HG02588 (cell line): ENCODE measurements at regions not wholly inside any gene's neighbourhood (a gene's known extent, or its start where the extent isn't known, plus 50 kb on each side); places are given as distances from the start of the nearest gene placed in this dataset.
"Not testable (repeated sequence)": the region's sequence is repeated elsewhere in the genome, so short reads cannot be mapped to it uniquely, and the experiment has no call there.

Source experiments
- ATAC-seq: cut with Tn5 transposase; IDR thresholded peaks from one replicate; pipeline ENCODE4 v1.9.1; 2021; ENCODE audit warnings: mild to moderate bottlenecking, moderate library complexity; ENCODE audit not compliant: unreplicated experiment

DNA sequence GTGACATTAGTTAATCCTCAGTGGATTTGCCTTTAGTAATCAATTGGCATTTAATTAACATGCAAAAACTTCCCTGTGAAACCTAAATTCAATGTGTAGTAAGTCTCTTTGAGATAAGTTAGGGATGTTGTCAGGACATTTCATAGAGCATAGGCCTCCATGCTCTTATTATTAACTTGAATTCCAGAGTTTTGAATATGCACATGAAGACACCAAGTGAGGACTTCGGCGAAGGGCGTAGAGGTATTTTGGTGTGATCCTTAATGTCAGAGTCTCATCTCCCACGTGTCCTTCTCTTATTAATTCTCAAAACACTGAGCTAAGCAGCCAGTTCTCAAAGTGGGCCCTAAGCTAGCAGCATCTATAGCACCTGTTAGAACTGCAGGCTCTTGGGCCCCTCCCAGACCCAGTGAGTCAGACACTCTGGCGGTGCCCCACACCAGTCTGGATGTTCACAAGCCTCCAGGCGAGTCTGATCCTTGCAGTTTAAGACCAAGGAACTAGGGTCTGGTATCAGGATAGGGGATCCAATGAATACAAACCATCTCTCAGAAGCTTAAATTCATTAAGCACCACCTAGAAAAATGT is 292.1 kb downstream of the QKI start:
- no peak for ATAC-seq

DNA sequence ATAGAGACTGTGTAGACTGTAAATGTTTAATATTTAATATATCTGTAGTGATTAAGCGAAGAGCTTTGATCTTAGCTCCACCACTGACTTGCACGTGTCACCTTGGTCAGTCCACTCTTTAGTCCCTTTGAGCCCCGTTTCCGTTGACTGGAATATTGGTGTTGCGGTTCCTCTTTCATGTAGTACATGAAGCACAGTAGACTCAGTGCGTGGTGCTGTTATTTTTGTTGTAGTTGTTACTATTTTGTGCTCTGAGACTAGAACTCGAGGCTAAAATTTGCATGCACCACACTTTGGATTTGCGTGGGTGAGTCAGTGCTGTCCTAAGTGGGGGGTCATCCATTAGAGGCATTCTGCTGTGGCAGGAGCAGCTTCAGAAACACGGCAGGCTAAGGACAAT is 291.4 kb downstream of the QKI start:
- peak; percentile 56 for ATAC-seq

DNA sequence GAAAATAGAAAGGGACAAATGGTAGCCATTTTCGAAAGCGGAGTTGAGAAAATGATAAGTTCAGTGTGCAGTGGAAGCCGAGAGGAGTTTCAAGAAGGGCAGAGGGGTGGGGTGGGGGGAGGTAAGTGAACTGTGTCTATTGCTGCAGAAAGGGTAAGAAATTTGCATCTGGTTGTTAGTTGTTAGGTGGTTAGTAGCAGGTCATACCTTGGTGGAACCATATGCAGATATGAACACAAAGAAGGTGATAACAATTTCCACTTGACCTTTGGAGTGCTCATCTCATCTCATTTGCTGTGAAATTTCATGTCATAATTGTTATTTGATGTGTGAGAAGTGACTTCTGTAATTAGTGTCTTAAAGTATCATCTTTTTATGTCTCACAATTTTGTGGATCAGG is 288.2 kb downstream of the QKI start:
- no peak for ATAC-seq

DNA sequence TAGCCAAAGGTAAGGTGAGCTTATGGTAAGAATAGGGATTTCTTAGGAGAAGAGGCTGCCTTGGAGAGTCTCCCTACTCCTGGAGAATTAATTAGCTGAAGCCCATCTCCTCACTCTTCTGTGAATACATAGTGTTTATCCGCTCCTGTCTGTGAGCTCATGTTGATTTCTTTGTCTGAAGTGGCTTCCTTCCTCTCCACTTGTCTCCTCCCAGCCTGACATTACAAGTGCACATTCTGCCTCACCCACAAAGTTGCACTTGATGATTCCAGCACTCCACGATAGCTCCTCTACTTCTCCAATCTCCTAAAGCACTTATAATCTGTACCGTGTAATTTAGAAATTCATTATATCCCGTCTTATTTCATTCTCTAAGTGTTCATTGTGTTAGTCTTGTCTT is 287.2 kb downstream of the QKI start:
- ATAC-seq, result no peak

GRCh38 chr6:163698086-163698485 is 283.6 kb downstream of the QKI start:
- ATAC-seq, result no peak

DNA sequence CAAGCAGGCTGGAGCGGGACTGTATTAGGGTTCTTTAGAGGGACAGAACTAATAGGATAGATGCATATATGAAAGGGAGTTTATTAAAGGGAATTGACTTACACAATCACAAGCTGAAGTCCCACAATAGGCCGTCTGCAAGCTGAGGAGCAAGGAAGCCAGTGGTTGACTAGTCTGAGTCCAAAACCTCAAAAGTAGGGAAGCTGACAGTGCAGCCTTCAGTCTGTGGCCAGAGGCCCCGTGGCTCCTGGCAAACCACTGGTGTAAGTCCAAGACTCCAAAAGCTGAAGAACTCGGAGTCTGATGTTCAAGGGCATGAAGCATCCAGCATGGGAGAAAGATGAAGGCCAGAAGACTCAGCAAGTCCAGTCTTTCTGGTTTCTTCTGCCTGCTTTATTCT is 281.8 kb downstream of the QKI start:
- ATAC-seq, result not testable (repeated sequence)

DNA sequence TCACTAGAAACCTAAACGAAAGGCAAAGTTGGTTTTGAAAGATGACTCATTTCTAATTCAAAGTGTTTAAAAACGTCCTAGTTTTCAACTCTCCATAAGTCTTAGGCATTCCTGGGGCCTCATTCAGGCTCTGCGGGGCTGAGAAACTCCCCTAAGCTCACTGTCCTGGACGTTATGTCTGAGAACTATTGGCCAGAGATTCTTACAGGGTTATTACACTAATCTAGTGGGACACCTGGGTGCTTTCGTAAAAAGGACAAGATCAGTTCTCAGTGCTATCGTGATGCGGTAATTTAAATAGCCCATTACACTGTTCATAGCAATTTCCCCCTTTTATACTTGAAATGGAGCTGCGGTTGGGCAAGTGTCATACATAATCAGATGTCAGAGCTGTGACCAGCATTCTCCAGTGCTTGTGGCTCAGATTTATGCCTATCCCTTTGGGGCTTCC is 280.9 kb downstream of the QKI start:
- no peak for ATAC-seq

GRCh38 chr6:163694988-163695398 is 280.5 kb downstream of the QKI start:
- ATAC-seq, result no peak

DNA sequence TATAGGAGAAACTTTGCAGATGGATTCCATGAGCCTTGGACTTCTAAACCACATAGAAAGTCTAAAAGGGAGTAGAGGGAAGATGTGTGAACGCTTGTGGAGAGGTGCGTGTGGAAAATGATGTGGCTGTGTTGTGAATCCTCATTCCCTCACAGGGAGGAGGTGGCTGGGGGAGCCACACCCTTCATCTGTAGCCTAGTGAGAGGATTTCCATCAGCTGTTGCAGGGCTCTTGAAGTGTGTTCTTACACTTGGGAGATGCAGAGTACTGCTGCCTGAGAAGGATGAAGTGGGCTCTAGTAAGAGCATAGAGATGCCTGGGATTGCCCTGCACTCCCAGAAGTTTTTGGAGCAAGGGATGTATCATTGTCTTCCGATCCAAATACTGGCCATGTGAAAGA is 279.6 kb downstream of the QKI start:
- ATAC-seq, result no peak

- ATAC-seq, result no peak
These were observed 276.5 kb downstream of the QKI start for GRCh38 chr6:163691049-163691448.

DNA sequence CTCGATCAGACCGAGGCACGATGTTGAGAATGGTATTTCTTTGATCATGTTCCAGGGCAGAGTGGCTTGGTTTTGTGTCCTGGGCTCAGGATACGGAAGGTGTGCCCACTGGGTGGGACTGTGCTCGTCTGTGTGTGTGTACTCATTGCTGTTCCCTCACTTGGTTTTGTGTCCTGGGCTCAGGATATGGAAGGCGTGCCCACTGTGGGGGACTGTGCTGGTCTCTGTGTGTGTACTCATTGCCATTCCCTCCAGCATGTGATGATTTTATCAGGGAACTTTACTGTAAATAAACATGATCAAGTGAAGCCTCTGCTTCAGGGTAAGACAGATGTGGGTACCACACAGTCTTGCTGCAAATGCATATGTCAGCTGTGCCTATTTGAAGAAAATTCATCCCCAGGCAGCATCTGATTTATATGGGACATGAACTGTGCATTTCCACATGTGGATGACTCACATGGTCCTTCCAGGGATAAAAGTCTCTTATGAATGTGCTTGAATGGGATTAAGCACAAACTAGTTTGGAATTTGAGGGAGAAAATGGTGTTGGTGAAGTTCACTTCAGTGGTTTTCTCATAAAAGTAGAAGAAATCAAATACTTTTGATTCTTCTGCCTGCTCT is 274.3 kb downstream of the QKI start:
- ATAC-seq, result no peak

DNA sequence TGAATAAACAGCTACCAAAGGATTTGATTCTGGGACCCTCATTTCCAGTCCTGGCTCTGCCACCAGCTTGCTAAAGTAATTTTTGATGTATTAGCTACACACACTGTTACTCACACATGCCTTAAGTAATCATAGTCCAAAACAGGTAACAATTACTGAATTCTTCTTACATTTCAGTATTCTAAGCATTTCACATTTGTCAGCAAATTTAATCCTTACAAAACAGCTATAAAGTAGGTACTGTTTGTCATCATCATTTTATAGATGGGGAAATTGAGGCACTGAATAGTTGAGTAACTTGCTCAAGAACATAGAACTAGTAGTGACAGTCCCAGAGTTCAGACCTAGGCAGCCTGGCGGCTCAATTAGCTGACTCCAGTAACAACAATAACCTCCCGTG is 272.6 kb downstream of the QKI start:
- no peak for ATAC-seq

GRCh38 chr6:163686301-163686700 is 271.8 kb downstream of the QKI start:
- ATAC-seq, result no peak

DNA sequence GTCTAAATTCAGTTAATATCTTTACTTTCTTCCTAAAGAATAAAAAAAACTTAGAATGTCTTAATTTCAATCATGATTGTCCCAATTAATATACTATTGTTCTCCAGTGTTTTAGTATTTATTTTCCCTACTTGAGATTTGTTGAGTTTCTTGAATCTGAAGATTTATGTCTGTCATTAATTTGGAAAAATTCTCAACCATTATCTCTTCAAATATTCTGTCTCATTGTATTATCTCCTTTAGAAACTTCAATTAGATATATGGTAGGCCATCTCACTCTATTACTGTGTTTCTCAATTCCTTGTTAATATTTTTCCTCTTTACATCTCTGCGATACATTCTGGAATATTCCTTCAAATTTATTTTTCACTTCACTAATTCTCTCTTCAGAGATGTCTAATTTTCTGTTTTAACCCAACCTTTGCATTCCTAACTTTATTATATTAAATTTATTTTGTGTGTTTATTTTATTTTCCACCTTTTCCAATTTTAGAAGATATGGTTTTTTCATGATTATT is 268.6 kb downstream of the QKI start:
- ATAC-seq, result no peak

DNA sequence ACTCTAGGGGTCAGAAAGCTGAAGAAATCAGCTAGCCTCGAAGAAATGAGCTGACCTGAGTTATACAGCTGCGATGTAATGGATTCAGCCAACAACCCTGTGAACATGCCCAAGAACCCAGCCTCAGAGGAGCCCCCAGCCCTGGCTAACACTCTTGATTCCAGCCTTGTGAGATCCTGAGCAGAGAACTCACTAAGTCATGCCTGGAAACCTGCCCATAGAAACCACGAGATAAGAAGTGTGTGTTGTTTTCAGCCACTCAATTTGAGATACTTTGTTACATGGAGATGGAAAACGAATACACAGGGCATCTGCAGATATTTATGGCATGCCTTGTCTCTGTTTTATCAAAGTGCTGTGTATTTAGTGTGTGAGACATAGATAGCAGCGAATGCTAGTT is 265.2 kb downstream of the QKI start:
- no peak for ATAC-seq

DNA sequence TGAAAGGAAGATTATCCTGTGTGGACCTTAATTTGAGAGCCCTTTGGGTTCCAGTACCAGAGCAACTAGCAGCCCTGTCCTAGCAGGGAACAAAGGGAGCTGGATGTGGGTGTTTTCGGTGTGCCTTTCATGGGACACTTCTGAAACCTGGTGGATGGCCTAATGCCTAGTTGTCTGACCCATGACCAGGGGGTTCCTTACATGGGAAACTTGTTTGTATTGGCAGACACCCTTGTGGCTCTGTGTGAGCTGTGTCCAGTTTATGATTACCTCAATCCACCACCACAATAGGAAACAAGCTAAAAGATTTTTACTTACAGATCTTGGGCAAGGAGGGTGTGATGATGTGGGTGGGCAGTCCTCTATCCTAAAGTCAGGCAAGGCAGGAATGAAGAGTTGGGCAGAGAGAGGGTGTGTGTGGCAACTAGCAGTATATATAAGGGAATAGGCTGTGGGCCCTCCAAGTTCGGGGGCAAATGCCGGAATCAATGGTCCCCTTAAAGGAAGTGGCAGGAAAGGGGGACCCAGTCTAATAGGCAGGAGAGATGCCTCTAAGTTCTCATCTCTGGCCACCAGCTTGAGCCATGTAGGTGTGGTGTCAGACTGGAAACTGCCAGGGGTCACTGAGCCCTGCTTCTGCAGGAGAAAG is 264.6 kb downstream of the QKI start:
- ATAC-seq, result no peak

GRCh38 chr6:163675611-163676010 is 261.1 kb downstream of the QKI start:
- no peak for ATAC-seq

DNA sequence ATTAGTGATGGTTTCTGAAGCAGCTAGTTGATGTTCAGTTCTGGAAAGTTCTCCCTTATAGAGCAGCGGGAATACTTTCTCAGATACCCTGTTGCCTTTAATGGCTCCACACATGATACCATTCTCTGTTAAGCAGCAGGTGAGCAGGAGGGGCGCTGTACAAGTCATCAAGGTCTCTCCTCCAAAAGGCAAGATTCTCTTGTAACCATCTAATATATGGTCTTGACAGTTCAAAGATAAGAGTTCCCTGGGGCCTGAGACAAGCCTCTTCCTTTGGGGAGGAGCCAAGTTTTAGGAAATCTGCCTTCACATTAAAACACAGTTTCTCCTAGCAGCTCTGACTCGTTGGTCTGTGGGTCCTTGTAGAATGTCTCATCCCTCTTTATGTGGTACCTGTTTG is 258.2 kb downstream of the QKI start:
- ATAC-seq, result no peak

DNA sequence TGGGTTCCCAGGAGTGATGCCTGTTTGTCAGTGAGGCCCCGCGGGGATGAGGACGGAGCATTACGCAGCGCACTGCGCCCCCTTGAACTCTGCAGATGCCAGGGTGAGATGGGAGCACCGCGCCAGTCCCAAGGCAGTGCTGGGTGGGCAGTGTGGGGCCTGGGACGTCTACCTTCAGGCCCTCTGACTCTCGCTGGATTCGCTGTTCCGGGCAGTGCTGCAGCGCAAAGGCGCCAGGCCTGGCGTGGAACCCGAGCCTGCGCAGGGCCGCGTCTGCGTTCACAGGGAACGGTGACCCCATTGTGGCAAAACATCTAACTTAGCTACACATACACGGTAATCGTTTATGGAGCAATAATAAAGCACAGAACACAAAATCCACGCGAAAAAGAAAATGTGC is 257.3 kb downstream of the QKI start:
- ATAC-seq, result no peak

DNA sequence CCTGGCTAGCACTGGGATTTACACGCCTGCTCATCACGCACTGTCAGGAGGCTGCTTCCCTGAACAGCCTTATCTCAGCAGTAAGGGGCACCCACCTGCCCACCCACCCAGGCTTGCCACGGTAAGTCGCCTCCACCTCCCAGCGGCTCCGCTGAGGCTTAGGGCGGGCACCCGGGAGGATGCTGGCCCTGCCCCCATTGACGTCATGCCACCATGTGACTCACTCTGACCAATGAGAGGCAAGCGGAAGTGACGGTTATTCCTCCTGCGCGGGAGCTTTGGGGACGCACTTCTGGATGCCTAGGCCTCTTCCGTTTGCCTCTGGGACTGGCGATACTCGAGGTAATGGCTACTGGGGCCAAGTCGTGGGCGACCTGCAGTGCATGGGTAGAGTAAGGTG is 256.8 kb downstream of the QKI start:
- no peak for ATAC-seq

- ATAC-seq, result no peak
These were observed 255.8 kb downstream of the QKI start for GRCh38 chr6:163670336-163670735.

DNA sequence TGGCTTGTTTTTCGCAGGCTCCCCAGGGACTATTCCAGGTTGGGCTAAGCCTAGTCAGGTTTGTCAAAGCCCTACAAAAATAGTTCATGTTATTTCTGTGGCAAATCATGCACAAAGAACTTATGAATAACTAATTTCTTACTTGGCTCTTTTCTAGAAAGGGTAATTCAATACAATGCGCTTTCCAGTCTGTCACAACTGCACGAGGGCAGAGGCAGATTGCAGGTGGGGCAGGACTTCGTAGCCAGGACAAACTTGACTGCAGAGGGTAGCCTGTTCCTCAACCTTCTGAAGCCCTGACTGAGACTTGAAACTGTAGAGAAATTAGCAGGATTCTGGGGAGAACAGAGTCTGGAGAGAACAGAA is 253.5 kb downstream of the QKI start:
- ATAC-seq, result peak; percentile 39
